Brain microvascular endothelial cell (primary cell): ENCODE measurements at regions not wholly inside any gene's neighbourhood (a gene's known extent, or its start where the extent isn't known, plus 50 kb on each side); places are given as distances from the start of the nearest gene placed in this dataset.

Experiments
- DNase-seq: peaks from one replicate; pipeline ENCODE4 v3.0.0-alpha.2; 2020
- H3K27ac ChIP-seq: fragments of 250-450 bp; sonication (Bioruptor Pico); 2 replicates; pipeline ENCODE4 v1.5.1; 2020; ENCODE audit warnings: mild to moderate bottlenecking, moderate library complexity
- H3K27me3 ChIP-seq: fragments of 250-450 bp; sonication (Bioruptor Pico); replicated peaks from 2 replicates; pipeline ENCODE4 v1.5.1; 2020; ENCODE audit warnings: mild to moderate bottlenecking
- H3K36me3 ChIP-seq: fragments of 250-450 bp; sonication (Bioruptor Pico); replicated peaks from 2 replicates; pipeline ENCODE4 v1.5.1; 2020; ENCODE audit warnings: mild to moderate bottlenecking
- H3K4me3 ChIP-seq: 2 replicates; pipeline ENCODE4 v1.5.1; 2011; ENCODE audit warnings: low read depth, mild to moderate bottlenecking, control low read depth, low read length, moderate library complexity
- CTCF ChIP-seq: IDR thresholded peaks from 2 replicates; pipeline ENCODE4 v1.5.1; 2011; ENCODE audit warnings: low read depth, mild to moderate bottlenecking, moderate library complexity, low read length, control low read depth, inconsistent platforms; ENCODE audit errors: missing control alignments
- in situ Hi-C: cut with HindIII; loops from 2 replicates; pipeline ENCODE4 v1.10.0; 2017; ENCODE audit warnings: low sequenced_read_pairs, low pct_ligation_motif_present

DNA sequence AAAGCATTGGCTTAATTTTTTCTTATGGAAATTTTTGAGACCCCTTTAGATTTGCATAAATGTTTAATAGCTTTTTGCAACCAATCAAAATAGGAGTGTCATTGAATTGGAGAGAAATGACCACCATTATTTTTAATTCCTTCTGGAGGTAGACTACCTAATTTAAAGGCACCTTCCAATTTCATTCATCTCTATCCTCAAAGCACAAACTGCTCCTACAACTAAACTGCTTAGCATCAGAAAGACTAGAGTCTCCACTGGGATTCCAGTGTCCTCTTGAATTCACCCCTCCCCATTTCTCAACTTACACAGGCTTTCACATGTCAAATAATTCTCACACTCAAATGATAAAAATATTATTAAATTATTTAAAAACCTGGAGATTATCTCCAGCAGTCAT, 168.4 kb downstream of the RPS29 start:
- in situ Hi-C loops: no loop called here
- TF ChIP-seq CTCF: no peak
- no peaks in the 10 kb centered on the region for H3K27me3 ChIP-seq
- H3K27ac ChIP-seq: no peak overlapping the region
- no peaks in the 10 kb centered on the region for H3K36me3 ChIP-seq
- H3K4me3 ChIP-seq: no peak overlapping the region
- no peak for DNase-seq

GRCh38 chr14:49408187-49408933, 177.8 kb downstream of the RPS29 start:
- no peak for TF ChIP-seq CTCF
- H3K27me3 ChIP-seq: no peaks in the 10 kb centered on the region
- in situ Hi-C loops: no loop called here
- DNase-seq: no peak
- peak overlapping the region; percentile 72 for H3K27ac ChIP-seq
- H3K4me3 ChIP-seq: no peak overlapping the region
- H3K36me3 ChIP-seq: no peaks in the 10 kb centered on the region

DNA sequence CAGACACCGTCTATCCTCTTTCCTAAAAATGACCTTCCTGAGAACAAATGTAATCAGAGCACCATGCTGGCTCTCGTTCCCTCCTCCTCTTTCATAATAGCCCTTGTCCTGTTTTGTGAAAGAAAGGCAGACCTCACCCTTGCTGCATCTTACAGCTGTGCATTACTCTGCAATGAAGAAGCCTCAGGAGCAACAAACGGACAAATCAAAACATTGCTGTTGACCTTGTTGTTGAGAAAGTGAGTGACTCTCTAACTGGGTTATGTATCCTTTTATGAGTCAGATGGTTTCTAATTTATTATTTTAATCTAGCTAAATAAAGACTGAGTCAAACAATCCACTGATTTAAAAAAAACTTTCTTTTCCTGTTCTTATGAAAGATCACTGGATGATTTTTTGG, 180.9 kb downstream of the RPS29 start:
- TF ChIP-seq CTCF: no peak
- H3K36me3 ChIP-seq: no peaks in the 10 kb centered on the region
- H3K4me3 ChIP-seq: no peak overlapping the region
- in situ Hi-C loops: no loop called here
- no peaks in the 10 kb centered on the region for H3K27me3 ChIP-seq
- DNase-seq: peak; percentile 91
- H3K27ac ChIP-seq: peak overlapping the region; percentile 44

DNA sequence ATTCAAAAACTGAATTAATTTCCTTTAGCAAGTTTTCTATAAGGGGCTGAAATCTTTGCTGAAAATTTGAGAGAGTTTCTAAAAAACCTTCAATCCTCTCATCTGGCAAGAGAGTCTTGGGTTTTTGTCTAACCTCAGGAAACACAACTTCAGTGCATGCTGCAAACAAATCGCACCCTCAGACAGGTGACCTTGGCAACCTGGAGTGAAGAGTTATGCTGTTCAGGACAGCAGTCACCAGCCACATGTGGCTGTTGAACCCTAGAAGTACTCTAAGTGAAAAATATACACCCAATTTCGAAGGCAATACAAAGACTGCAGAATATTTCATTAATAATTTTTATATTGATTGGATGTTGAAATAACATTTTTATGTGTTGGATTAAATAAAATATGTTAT, 184.8 kb downstream of the RPS29 start:
- in situ Hi-C loops: no loop called here
- H3K4me3 ChIP-seq: no peak overlapping the region
- no peak for DNase-seq
- no peak for TF ChIP-seq CTCF
- H3K27me3 ChIP-seq: no peaks in the 10 kb centered on the region
- no peaks in the 10 kb centered on the region for H3K36me3 ChIP-seq
- no peak overlapping the region for H3K27ac ChIP-seq

DNA sequence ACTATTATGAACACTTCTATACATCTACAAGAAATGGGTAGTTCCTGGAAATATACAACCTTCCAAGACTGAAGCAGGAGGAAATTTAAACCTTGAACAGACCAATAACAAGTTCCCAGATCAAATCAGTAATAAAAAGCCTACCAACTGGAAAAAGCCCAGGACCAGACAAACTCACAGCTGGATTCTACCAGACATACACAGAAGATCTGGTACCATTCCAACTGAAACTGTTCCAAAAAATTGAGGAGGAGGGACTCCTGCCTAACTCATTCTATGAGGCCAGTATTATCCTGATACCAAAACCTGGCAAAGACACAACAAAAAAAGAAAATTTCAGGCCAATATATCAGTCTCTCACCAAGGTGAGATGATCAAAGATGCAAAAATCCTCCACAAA, 189.4 kb downstream of the RPS29 start:
- Histone ChIP-seq H3K4me3 (no peak overlapping the region), H3K27ac (no peak overlapping the region), H3K27me3 (no peaks in the 10 kb centered on the region), H3K36me3 (no peaks in the 10 kb centered on the region)
- in situ Hi-C loops: no loop called here
- TF ChIP-seq CTCF: no peak
- no peak for DNase-seq

DNA sequence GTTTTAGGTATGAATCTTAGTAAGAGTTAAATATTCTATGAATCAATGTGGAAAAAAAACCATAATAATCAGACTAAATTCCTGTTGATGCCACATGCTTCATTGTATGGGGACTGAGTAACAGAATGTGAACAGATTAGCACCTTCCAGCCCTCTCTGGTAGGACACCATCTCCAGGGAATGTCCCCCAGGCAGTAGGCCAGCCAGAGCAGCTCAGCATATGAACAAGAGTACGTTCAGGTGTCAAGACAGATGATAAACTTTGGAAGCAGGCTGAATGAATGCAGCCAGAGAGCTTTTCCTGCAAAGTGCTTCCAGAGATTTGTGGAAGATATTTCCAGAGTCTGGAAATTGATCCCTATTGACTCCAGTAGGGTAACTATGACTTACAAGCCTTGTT, 204.4 kb downstream of the RPS29 start:
- Histone ChIP-seq H3K27ac (no peak overlapping the region), H3K4me3 (no peak overlapping the region), H3K36me3 (no peaks in the 10 kb centered on the region), H3K27me3 (no peaks in the 10 kb centered on the region)
- TF ChIP-seq CTCF: no peak
- DNase-seq: no peak
- in situ Hi-C loops: no loop called here
